Muscle of back (tissue), 3 donors: ENCODE measurements at regions not wholly inside any gene's neighbourhood (a gene's known extent, or its start where the extent isn't known, plus 50 kb on each side); places are given as distances from the start of the nearest gene placed in this dataset.
A peak's percentile ranks its signal among the peaks of the same experiment; 100 is the strongest.
"Not testable (repeated sequence)": the region's sequence is repeated elsewhere in the genome, so short reads cannot be mapped to it uniquely, and the experiment has no call there.

Experiments
- DNase-seq, 3 donors: peaks; one replicate each; pipeline versions ENCODE4 v3.0.0 to v3.0.0-alpha.2; 2013

- DNase-seq = no peak
These were observed 185.5 kb downstream of the TEX13C start for GRCh38 chrX:125505207-125505606.

GRCh38 chrX:125507119-125507518 is 187.4 kb downstream of the TEX13C start:
- DNase-seq = peak in 1 of 3 donors; percentile 6

GRCh38 chrX:125520029-125520428 is 200.4 kb downstream of the TEX13C start:
- no peak for DNase-seq

- DNase-seq = no peak
These were observed 203.1 kb downstream of the TEX13C start for GRCh38 chrX:125522752-125523151.

- no peak for DNase-seq
These were observed 212.9 kb downstream of the TEX13C start for GRCh38 chrX:125532411-125533089.

GRCh38 chrX:125533352-125533751 is 213.7 kb downstream of the TEX13C start:
- no peak for DNase-seq

- peak; percentile 0 to 10 (median 9) for DNase-seq
These were observed 224.5 kb downstream of the TEX13C start for GRCh38 chrX:125544031-125544660.

- no peak for DNase-seq
These were observed 225.2 kb downstream of the TEX13C start for GRCh38 chrX:125544856-125545255.

- DNase-seq = no peak
These were observed 257.8 kb downstream of the TEX13C start for GRCh38 chrX:125577479-125577878.

- DNase-seq = no peak
These were observed 284.8 kb downstream of the TEX13C start for GRCh38 chrX:125604448-125604847.

- no peak for DNase-seq
These were observed 285.5 kb downstream of the TEX13C start for GRCh38 chrX:125605145-125605544.

- not testable (repeated sequence) for DNase-seq
These were observed 295.1 kb downstream of the TEX13C start for GRCh38 chrX:125614591-125615343.

- DNase-seq = no peak
These were observed 301.3 kb downstream of the TEX13C start for GRCh38 chrX:125620715-125621587.

GRCh38 chrX:125621588-125621927 is 301.9 kb downstream of the TEX13C start:
- no peak for DNase-seq

- peak; percentile 2 to 7 (median 4) for DNase-seq
These were observed 303.2 kb downstream of the TEX13C start for GRCh38 chrX:125622899-125623298.

- peak in 1 of 3 donors; percentile 2 for DNase-seq
These were observed 308.0 kb downstream of the TEX13C start for GRCh38 chrX:125627676-125628075.

GRCh38 chrX:125628435-125628834 is 308.8 kb downstream of the TEX13C start:
- no peak for DNase-seq

- DNase-seq = no peak
These were observed 321.7 kb downstream of the TEX13C start for GRCh38 chrX:125641405-125641804.

GRCh38 chrX:125646195-125646594 is 326.5 kb downstream of the TEX13C start:
- DNase-seq = no peak

GRCh38 chrX:125651426-125651825 is 331.8 kb downstream of the TEX13C start:
- peak in 1 of 3 donors; percentile 12 for DNase-seq

- DNase-seq = peak in 1 of 3 donors; percentile 12
These were observed 334.8 kb downstream of the TEX13C start for GRCh38 chrX:125654501-125654900.

- DNase-seq = no peak
These were observed 354.1 kb downstream of the TEX13C start for GRCh38 chrX:125673758-125674157.
